K562 (cell line): ENCODE measurements at regions not wholly inside any gene's neighbourhood (a gene's known extent, or its start where the extent isn't known, plus 50 kb on each side); places are given as distances from the start of the nearest gene placed in this dataset.
"Not testable (repeated sequence)": the region's sequence is repeated elsewhere in the genome, so short reads cannot be mapped to it uniquely, and the experiment has no call there.

Source experiments
- ATAC-seq: fragments of 200-7000 bp; cut with Tn5 transposase; 3 replicates; pipeline ENCODE4 v1.9.1; 2020; ENCODE audit warnings: moderate library complexity
- BruUV-seq: library from RNA; stranded (reverse); fragments of 400-500 nt; replicated peaks from 2 replicates; lab custom pipeline; 2021; lab: Mats Ljungman, UMichigan
- CTCF ChIA-PET: fragments of 300-600 bp; formaldehyde crosslinking; extraction: SDS; loops from one replicate; lab custom pipeline; 2021; ENCODE audit warnings: low intra/inter-chr PET ratio; lab: Yijun Ruan, JAX
- POLR2A ChIA-PET: fragments of 300-600, 350-650 bp; sonication (Branson Sonifier 250); formaldehyde crosslinking; extraction: SDS; loops from one replicate; lab custom pipeline; 2021; ENCODE audit warnings: antibody characterized with exemption, inconsistent platforms; lab: Yijun Ruan, JAX
- DNase-seq, 4 experiments: peaks; one replicate each; pipeline versions ENCODE4 v3.0.0 to v3.0.0-alpha.2; 2011 to 2018; ENCODE audit warnings: low spot score in 3 of 4, mixed read lengths in 3 of 4; ENCODE audit errors: extremely low read depth in 1 of 4
- FAIRE-seq: peaks from 2 replicates; lab custom pipeline; 2011; peaks lifted over from hg19 to GRCh38; lab: Jason Lieb, UNC
- H2AFZ ChIP-seq: 2 replicates; pipeline ENCODE4 v1.6.0; 2011; ENCODE audit warnings: low read depth, low read length, control low read depth, inconsistent platforms
- H3K27ac ChIP-seq: fragments of 200-600 bp; 3 replicates; pipeline ENCODE4 v1.8.0; 2011; ENCODE audit warnings: low read depth, mild to moderate bottlenecking, control low read depth, inconsistent platforms, low read length, moderate library complexity, mixed read lengths; ENCODE audit errors: extremely low read depth
- H3K27me3 ChIP-seq, 2 experiments: fragments of 300-600 bp in 1 of 2; 2 replicates in 1 of 2; 3 replicates in 1 of 2; pipeline versions ENCODE4 v1.6.0 to v1.8.0; 2011; ENCODE audit warnings: inconsistent platforms in 2 of 2, low read length in 2 of 2, mild to moderate bottlenecking in 1 of 2, mixed read lengths in 1 of 2, moderate library complexity in 1 of 2; ENCODE audit not compliant: control insufficient read depth in 2 of 2, insufficient read depth in 2 of 2
- H3K36me3 ChIP-seq: fragments of 300-600 bp; 3 replicates; pipeline ENCODE4 v1.8.0; 2011; ENCODE audit warnings: mild to moderate bottlenecking, low read length, inconsistent platforms; ENCODE audit not compliant: control insufficient read depth, insufficient read depth
- H3K4me1 ChIP-seq, 2 experiments: fragments of 200-600 bp in 1 of 2; replicated peaks in 1 of 2; 2 replicates in 1 of 2; 3 replicates in 1 of 2; pipeline versions ENCODE4 v1.5.1 to v1.8.0; 2011; ENCODE audit warnings: inconsistent platforms in 2 of 2, low read length in 2 of 2, mild to moderate bottlenecking in 1 of 2, mixed read lengths in 1 of 2, moderate library complexity in 1 of 2; ENCODE audit not compliant: control insufficient read depth in 2 of 2, insufficient read depth in 2 of 2
- H3K4me2 ChIP-seq: 2 replicates; pipeline ENCODE4 v1.6.1; 2011; ENCODE audit warnings: low read length, control low read depth, inconsistent platforms, mixed read lengths; ENCODE audit not compliant: insufficient read depth
- H3K4me3 ChIP-seq: fragments of 200-600 bp; sonication (generic), shearing (Covaris generic); 2 replicates; pipeline ENCODE4 v1.5.1; 2016; ENCODE audit warnings: control low read depth, inconsistent platforms
- H3K79me2 ChIP-seq: fragments of 200-600 bp; 3 replicates; pipeline ENCODE4 v1.8.0; 2011; ENCODE audit warnings: low read length, inconsistent platforms; ENCODE audit not compliant: control insufficient read depth, insufficient read depth
- H3K9ac ChIP-seq, 2 experiments: 2 replicates each; pipeline versions ENCODE4 v1.6.0 to v1.6.1; 2011; ENCODE audit warnings: low read depth in 2 of 2, low read length in 2 of 2, control low read depth in 1 of 2, inconsistent platforms in 1 of 2, mild to moderate bottlenecking in 1 of 2, mixed read lengths in 1 of 2; ENCODE audit not compliant: insufficient read depth in 1 of 2
- H3K9me1 ChIP-seq: one replicate; pipeline ENCODE4 v1.6.0; 2011; ENCODE audit warnings: inconsistent platforms, mild to moderate bottlenecking, low read length, moderate library complexity; ENCODE audit not compliant: control insufficient read depth, insufficient read depth
- H3K9me3 ChIP-seq: replicated peaks from 2 replicates; pipeline ENCODE4 v1.5.1; 2011; ENCODE audit warnings: low read depth, low read length, inconsistent platforms; ENCODE audit not compliant: control insufficient read depth, insufficient read depth
- H4K20me1 ChIP-seq: replicated peaks from 2 replicates; pipeline ENCODE4 v1.6.1; 2011; ENCODE audit warnings: low read length, inconsistent platforms, mixed read lengths; ENCODE audit not compliant: control insufficient read depth, insufficient read depth
- ATF1 ChIP-seq, 2 experiments: fragments of 450-650 bp in 1 of 2; IDR thresholded peaks; 2 replicates each; pipeline ENCODE4 v1.6.1; 2016; ENCODE audit warnings: missing compliant biosample characterization in 1 of 2, missing genetic modification characterization in 1 of 2
- ATF7 ChIP-seq: fragments of 450-650 bp; IDR thresholded peaks from 2 replicates; pipeline ENCODE4 v1.7.1; 2014; ENCODE audit warnings: mild to moderate bottlenecking, moderate library complexity
- CREM ChIP-seq: IDR thresholded peaks from 2 replicates; pipeline ENCODE4 v1.6.1; 2014; ENCODE audit warnings: antibody characterized with exemption, low read depth
- FOXA3 ChIP-seq, 2 experiments: fragments of 450-650 bp in 1 of 2; sonication (generic) in 1 of 2; formaldehyde crosslinking; IDR thresholded peaks in 1 of 2; conservative IDR thresholded peaks in 1 of 2; 2 replicates each; pipeline versions ENCODE4 v1.4.0 to v1.8.0; 2020 to 2022; ENCODE audit warnings: mild to moderate bottlenecking in 2 of 2, missing genetic modification reagents in 1 of 2
- FOXK2 ChIP-seq, 2 experiments: fragments of 450-650 bp; IDR thresholded peaks in 1 of 2; conservative IDR thresholded peaks in 1 of 2; 2 replicates each; pipeline ENCODE4 v1.6.1; 2016; ENCODE audit warnings: low read depth in 2 of 2, mild to moderate bottlenecking in 1 of 2
- JUND ChIP-seq, 2 experiments: IDR thresholded peaks; 2 replicates in 1 of 2; 3 replicates in 1 of 2; pipeline ENCODE4 v1.6.1; 2011; ENCODE audit warnings: borderline replicate concordance in 2 of 2, low read depth in 2 of 2, low read length in 2 of 2, improper control_type of control experiment in 1 of 2, missing biosample characterization in 1 of 2, missing genetic modification characterization in 1 of 2, missing genetic modification reagents in 1 of 2
- NCOA1 ChIP-seq: fragments of 450-650 bp; IDR thresholded peaks from 2 replicates; pipeline ENCODE4 v1.6.1; 2016; ENCODE audit warnings: low read depth
- NFIC ChIP-seq: fragments of 450-650 bp; IDR thresholded peaks from 2 replicates; pipeline ENCODE4 v1.6.1; 2017; ENCODE audit warnings: mild to moderate bottlenecking, inconsistent platforms
- WGBS: fragments of 100-300 bp; shearing (Covaris generic); methylation state at CpG from one replicate; pipeline ENCODE4 v1.1.6; 2016; ENCODE audit warnings: low coverage, mixed read lengths; ENCODE audit not compliant: insufficient coverage; ENCODE audit errors: missing lambda C conversion rate; 5-methylcytosine and 5-hydroxymethylcytosine counted together
- in situ Hi-C: fragments of 300-500 bp; cut with MboI; formaldehyde crosslinking; loops from 4 replicates; pipeline ENCODE4 v1.15.0; 2018; ENCODE audit warnings: inconsistent platforms, mixed read lengths
- intact Hi-C: fragments of 100-400 bp; cut with micrococcal nuclease; formaldehyde crosslinking; loops from 2 replicates; pipeline ENCODE4 v1.14.2; 2022
- TF ChIP-seq, protein P1 (sequence below), 2 experiments: fragments of 450-650 bp in 1 of 2; sonication (generic) in 1 of 2; formaldehyde crosslinking in 1 of 2; IDR thresholded peaks in 1 of 2; conservative IDR thresholded peaks in 1 of 2; 2 replicates each; pipeline versions ENCODE4 v1.6.1 to v1.8.1; 2016 to 2023; ENCODE audit warnings: mild to moderate bottlenecking in 2 of 2, moderate library complexity in 2 of 2, inconsistent platforms in 1 of 2, missing genetic modification reagents in 1 of 2

DNA sequence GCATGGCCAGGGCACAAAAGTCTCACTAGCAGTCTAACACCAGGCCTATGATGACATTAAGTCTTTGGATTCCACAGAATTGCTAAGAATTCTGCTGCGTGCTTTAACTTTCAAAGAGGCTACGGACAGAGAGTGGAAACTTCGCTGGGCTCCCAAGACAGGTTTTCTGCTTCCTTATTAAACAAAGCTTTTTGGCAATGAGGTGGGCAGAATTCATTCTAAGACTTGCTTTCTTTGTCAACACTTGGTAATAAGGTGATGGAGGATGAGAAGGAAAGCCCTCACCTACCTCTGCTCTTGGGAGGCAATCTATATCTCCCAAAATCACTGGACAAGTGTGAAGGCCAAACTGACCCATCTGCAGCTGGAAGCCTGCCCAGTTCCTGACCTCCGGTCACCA is 231.9 kb downstream of the ATPSCKMT start:
- Histone ChIP-seq H3K9me1 (no peaks in the 10 kb centered on the region), H3K4me1 (no peaks in the 10 kb centered on the region; a peak in 1 of 5 replicates), H2AFZ (no peak overlapping the region), H3K36me3 (no peaks in the 10 kb centered on the region), H3K9ac (no peak overlapping the region), H3K9me3 (no peaks in the 10 kb centered on the region), H3K27me3 (no peaks in the 10 kb centered on the region), H3K27ac (no peak overlapping the region), H4K20me1 (no peaks in the 10 kb centered on the region), H3K4me3 (no peak overlapping the region), H3K79me2 (no peaks in the 10 kb centered on the region), H3K4me2 (no peak overlapping the region)
- no peak for ATAC-seq
- ChIA-PET CTCF (no interaction called here), POLR2A (no interaction called here)
- TF ChIP-seq NCOA1 (no peak), NFIC (0 out of 2 replicates have a peak, but pooled peaks have one; percentile 21)
- intact Hi-C loops: no loop called here
- no peak for FAIRE-seq
- 0% methylated on average over 4 of the region's 4 CpGs for WGBS
- no peak for DNase-seq
- BruUV-seq: no TSS peak
- in situ Hi-C loops: no loop called here

DNA sequence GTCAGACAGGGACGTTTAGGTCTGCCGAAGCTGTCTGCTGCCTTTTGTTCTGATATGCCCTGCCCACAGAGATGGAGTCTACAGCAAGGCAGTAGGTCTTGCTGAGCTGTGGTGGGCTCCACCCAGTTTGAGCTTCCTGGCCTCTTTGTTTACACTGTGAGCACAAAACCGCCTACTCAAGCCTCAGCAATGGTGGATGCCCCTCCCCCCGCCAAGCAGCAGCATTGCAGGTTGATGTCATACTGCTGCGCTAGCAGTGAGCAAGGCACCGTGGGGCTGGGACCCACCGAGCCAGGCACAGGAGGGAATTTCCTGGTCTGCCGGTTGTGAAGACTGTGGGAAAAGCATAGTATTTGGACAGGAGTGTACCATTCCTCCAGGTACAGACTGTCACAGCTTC is 233.1 kb downstream of the ATPSCKMT start:
- 2% methylated on average over 7 of the region's 8 CpGs for WGBS
- H4K20me1 ChIP-seq; BruUV-seq; CTCF ChIA-PET; H3K79me2 ChIP-seq; H3K9me1 ChIP-seq; H3K4me2 ChIP-seq; in situ Hi-C loops; intact Hi-C loops; POLR2A ChIA-PET; H3K9ac ChIP-seq; H3K27ac ChIP-seq; H3K27me3 ChIP-seq; TF ChIP-seq ATF1 (CRISPR knock-in tag; IDR thresholded peaks at IDR 0.05): not testable (repeated sequence)
- peak; percentile 70 for ATAC-seq
- H2AFZ ChIP-seq: peak overlapping the region; percentile 8; the same call in 1 of the 2 replicates
- TF ChIP-seq ATF7 (peak; percentile 64; the same call in 1 of the 2 replicates), FOXA3 (CRISPR knock-in tag; conservative IDR thresholded peaks at IDR 0.05 in 1 of 2, IDR thresholded peaks at IDR 0.05 in 1 of 2) (peak in 1 of 2 experiments; percentile 30; a peak in 1 of 4 replicates), CREM (0 out of 2 replicates have a peak, but pooled peaks have one; percentile 21), FOXK2 (conservative IDR thresholded peaks at IDR 0.05 in 1 of 2, IDR thresholded peaks at IDR 0.05 in 1 of 2; ENCODE audit: low read depth in 2 of 2) (peak in 1 of 2 experiments; percentile 42; a peak in 1 of 4 replicates), ATF1 (tag; IDR thresholded peaks at IDR 0.05) (0 out of 2 replicates have a peak, but pooled peaks have one; percentile 22), JUND (IDR thresholded peaks at IDR 0.05; ENCODE audit: borderline replicate concordance, low read depth, low read length) (peak; percentile 12; the same call in 1 of the 2 replicates), JUND (tag; IDR thresholded peaks at IDR 0.05; ENCODE audit: borderline replicate concordance, low read depth, low read length) (0 out of 3 replicates have a peak, but pooled peaks have one; percentile 16)
- TF ChIP-seq, protein P1, sequence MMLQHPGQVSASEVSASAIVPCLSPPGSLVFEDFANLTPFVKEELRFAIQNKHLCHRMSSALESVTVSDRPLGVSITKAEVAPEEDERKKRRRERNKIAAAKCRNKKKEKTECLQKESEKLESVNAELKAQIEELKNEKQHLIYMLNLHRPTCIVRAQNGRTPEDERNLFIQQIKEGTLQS (IDR thresholded peaks at IDR 0.05): peak; percentile 40; the same call in 1 of the 2 replicates
- TF ChIP-seq, protein P1 (CRISPR knock-in tag; conservative IDR thresholded peaks at IDR 0.05): not testable (repeated sequence)
- TF ChIP-seq, all 486 proteins: peak for 7; not testable (repeated sequence) for 479
- not testable (repeated sequence) for H3K9me3 ChIP-seq, H3K36me3 ChIP-seq, H3K4me1 ChIP-seq, H3K4me3 ChIP-seq
- FAIRE-seq (peak; percentile 48), DNase-seq (peak in 1 of 4 experiments; percentile 27)
